GM12878 (cell line): ENCODE measurements at regions not wholly inside any gene's neighbourhood (a gene's known extent, or its start where the extent isn't known, plus 50 kb on each side); places are given as distances from the start of the nearest gene placed in this dataset.

ENCODE experiments used
- ATAC-seq: fragments of 200-7000 bp; cut with Tn5 transposase; 3 replicates; pipeline ENCODE4 v1.9.1; 2020; ENCODE audit warnings: mild to moderate bottlenecking, moderate library complexity
- BruUV-seq: library from RNA; stranded (reverse); fragments of 400-500 nt; replicated peaks from 2 replicates; lab custom pipeline; 2021; lab: Mats Ljungman, UMichigan
- CTCF ChIA-PET: fragments of 300-600 bp; sonication (Branson Sonifier 250); formaldehyde crosslinking; extraction: SDS; loops from one replicate; lab custom pipeline; 2021; ENCODE audit warnings: inconsistent platforms; lab: Yijun Ruan, JAX
- POLR2A ChIA-PET: fragments of 350-600 bp; formaldehyde crosslinking; extraction: SDS; loops from one replicate; lab custom pipeline; 2021; ENCODE audit warnings: inconsistent platforms; lab: Charles Lee
- RAD21 ChIA-PET: fragments of 300-600 bp; sonication (Branson Sonifier 250); formaldehyde crosslinking; loops from one replicate; lab custom pipeline; 2023; ENCODE audit warnings: antibody characterized with exemption; ENCODE audit not compliant: unreplicated experiment; lab: Charles Lee
- SMC1A ChIA-PET: fragments of 300-600 bp; sonication (Branson Sonifier 250); formaldehyde crosslinking; loops from one replicate; lab custom pipeline; 2023; ENCODE audit not compliant: unreplicated experiment, uncharacterized antibody; lab: Charles Lee
- DNase-seq: peaks from one replicate; pipeline ENCODE4 v3.0.0-alpha.2; 2011; ENCODE audit warnings: low read depth, low spot score
- FAIRE-seq: peaks from 3 replicates; lab custom pipeline; 2011; peaks lifted over from hg19 to GRCh38; lab: Jason Lieb, UNC
- H2AFZ ChIP-seq: 2 replicates; pipeline ENCODE4 v1.6.0; 2011; ENCODE audit warnings: low read depth, low read length, control low read depth; ENCODE audit not compliant: control insufficient read depth
- H3K27ac ChIP-seq: 2 replicates; pipeline ENCODE4 v1.5.1; 2011; ENCODE audit warnings: control low read depth; ENCODE audit not compliant: control insufficient read depth, insufficient read depth
- H3K27me3 ChIP-seq, 2 experiments: replicated peaks in 1 of 2; 2 replicates each; pipeline versions ENCODE4 v1.6.0 to v1.6.1; 2011; ENCODE audit warnings: low read length in 1 of 2; ENCODE audit not compliant: control insufficient read depth in 2 of 2, insufficient read depth in 2 of 2
- H3K36me3 ChIP-seq, 2 experiments: 2 replicates each; pipeline ENCODE4 v1.5.1; 2011; ENCODE audit warnings: low read length in 1 of 2; ENCODE audit not compliant: control insufficient read depth in 2 of 2, insufficient read depth in 2 of 2
- H3K4me1 ChIP-seq: 2 replicates; pipeline ENCODE4 v1.6.1; 2011; ENCODE audit warnings: mild to moderate bottlenecking, low read length, moderate library complexity, mixed read lengths; ENCODE audit not compliant: control insufficient read depth, insufficient read depth
- H3K4me2 ChIP-seq: 2 replicates; pipeline ENCODE4 v1.6.0; 2011; ENCODE audit warnings: control low read depth; ENCODE audit not compliant: control insufficient read depth, insufficient read depth
- H3K4me3 ChIP-seq: fragments of 200-600 bp; sonication (generic); 2 replicates; pipeline ENCODE4 v1.5.1; 2016
- H3K79me2 ChIP-seq: 2 replicates; pipeline ENCODE4 v1.6.0; 2011; ENCODE audit warnings: low read length; ENCODE audit not compliant: control insufficient read depth, insufficient read depth
- H3K9ac ChIP-seq: 2 replicates; pipeline ENCODE4 v1.8.0; 2011; ENCODE audit warnings: low read length, control low read depth, mixed read lengths; ENCODE audit not compliant: control insufficient read depth, insufficient read depth
- H3K9me3 ChIP-seq: replicated peaks from 3 replicates; pipeline ENCODE4 v1.5.1; 2011; ENCODE audit warnings: mild to moderate bottlenecking, low read length; ENCODE audit not compliant: control insufficient read depth, insufficient read depth
- H4K20me1 ChIP-seq: 2 replicates; pipeline ENCODE4 v1.6.0; 2011; ENCODE audit not compliant: control insufficient read depth, insufficient read depth
- MLLT1 ChIP-seq: fragments of 450-650 bp; IDR thresholded peaks from 2 replicates; pipeline ENCODE4 v1.6.1; 2016; ENCODE audit warnings: mild to moderate bottlenecking
- RAD21 ChIP-seq: IDR thresholded peaks from 2 replicates; pipeline ENCODE4 v1.6.1; 2011; ENCODE audit warnings: mild to moderate bottlenecking, low read depth, low read length, moderate library complexity; ENCODE audit not compliant: insufficient read depth
- SP1 ChIP-seq: IDR thresholded peaks from one replicate; pipeline ENCODE4 v1.6.1; 2011; ENCODE audit warnings: low read depth, low read length
- SREBF2 ChIP-seq: IDR thresholded peaks from 2 replicates; pipeline ENCODE4 v1.6.1; 2012; ENCODE audit warnings: mild to moderate bottlenecking, low read length
- WGBS: methylation state at CpG from one replicate; pipeline ENCODE4 v1.1.6; 2016; ENCODE audit warnings: low lambda C conversion rate; ENCODE audit not compliant: insufficient replicate concordance, insufficient coverage; ENCODE audit errors: missing lambda C conversion rate; 5-methylcytosine and 5-hydroxymethylcytosine counted together
- in situ Hi-C: fragments of 300-500 bp; cut with MboI; formaldehyde crosslinking; loops from 9 replicates; pipeline ENCODE4 v1.14.3; 2018; ENCODE audit warnings: mixed read lengths
- intact Hi-C: fragments of 100-400 bp; cut with micrococcal nuclease; formaldehyde crosslinking; loops from one replicate; pipeline ENCODE4 v1.14.2; 2022; ENCODE audit not compliant: unreplicated experiment

DNA sequence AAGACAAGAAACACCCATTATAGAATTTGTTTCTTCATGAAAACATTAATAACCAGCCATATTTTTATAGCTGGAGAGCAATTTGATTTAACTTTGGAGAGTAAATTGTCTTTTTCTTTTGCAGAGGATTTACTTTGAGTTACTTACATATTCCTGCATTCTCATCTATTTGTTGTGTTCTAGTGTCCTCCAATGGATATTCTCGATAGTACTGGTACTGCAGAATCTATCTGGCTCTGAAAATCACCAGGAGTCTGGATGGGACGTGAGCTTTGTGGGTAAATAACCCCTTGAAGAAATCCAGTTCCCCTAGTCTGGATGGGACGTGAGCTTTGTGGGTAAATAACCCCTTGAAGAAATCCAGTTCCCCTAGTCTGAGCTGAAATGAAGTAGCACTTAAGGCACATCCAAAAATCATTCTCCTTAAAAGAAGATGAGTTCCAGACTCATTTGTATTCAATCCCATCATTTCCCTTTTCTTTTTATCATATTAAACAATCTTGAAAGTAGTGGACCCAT lies 294.1 kb upstream of the UBE2E2 start:
- no peak for DNase-seq
- CTCF ChIA-PET, result no interaction called here
- no peaks in the 10 kb centered on the region for H4K20me1 ChIP-seq
- no peaks in the 10 kb centered on the region for H3K4me1 ChIP-seq
- H3K27me3 ChIP-seq, result no peaks in the 10 kb centered on the region
- no peak overlapping the region for H3K4me3 ChIP-seq
- intact Hi-C loops (no loop called here), in situ Hi-C loops (no loop called here)
- no peak overlapping the region for H2AFZ ChIP-seq
- no TSS peak for BruUV-seq
- no peaks in the 10 kb centered on the region for H3K9me3 ChIP-seq
- H3K9ac ChIP-seq, result no peak overlapping the region
- H3K36me3 ChIP-seq, result no peaks in the 10 kb centered on the region
- H3K27ac ChIP-seq, result no peak overlapping the region
- H3K79me2 ChIP-seq, result no peaks in the 10 kb centered on the region
- SMC1A ChIA-PET, result no interaction called here
- POLR2A ChIA-PET, result no interaction called here
- no peak overlapping the region for H3K4me2 ChIP-seq
- no peak for TF ChIP-seq MLLT1
- TF ChIP-seq RAD21, result 0 out of 2 replicates have a peak, but pooled peaks have one; percentile 5
- no peak for FAIRE-seq
- WGBS, result 8% methylated on average over 3 of the region's 3 CpGs
- no peak for ATAC-seq
- RAD21 ChIA-PET, result no interaction called here

- ChIA-PET SMC1A (no interaction called here), POLR2A (no interaction called here), CTCF (interaction anchor here (0.6 kb wide), 1 partner anchor 512 kb away, joined by 3 read pairs; no protein-coding TSS in a partner anchor), RAD21 (interaction anchor here (1.3 kb wide), 1 partner anchor 44 kb away, joined by 4 read pairs; no protein-coding TSS in a partner anchor)
- TF ChIP-seq SREBF2, result no peak
- TF ChIP-seq SP1, result no peak
- no peak overlapping the region for H2AFZ ChIP-seq
- 0% methylated on average over 2 of the region's 2 CpGs for WGBS
- no TSS peak for BruUV-seq
- no peak overlapping the region for H3K4me3 ChIP-seq
- no peak overlapping the region for H3K27ac ChIP-seq
- no peaks in the 10 kb centered on the region for H3K27me3 ChIP-seq
- FAIRE-seq, result no peak
- H3K4me1 ChIP-seq, result no peaks in the 10 kb centered on the region
- no peak for ATAC-seq
- intact Hi-C loops, result no loop called here
- no peak overlapping the region for H3K4me2 ChIP-seq
- H4K20me1 ChIP-seq, result no peaks in the 10 kb centered on the region
- no peaks in the 10 kb centered on the region for H3K9me3 ChIP-seq
- no peak overlapping the region for H3K9ac ChIP-seq
- no peaks in the 10 kb centered on the region for H3K36me3 ChIP-seq
- in situ Hi-C loops, result no loop called here
- H3K79me2 ChIP-seq, result no peaks in the 10 kb centered on the region
- DNase-seq, result no peak
These were observed 286.2 kb upstream of the UBE2E2 start for GRCh38 chr3:22916933-22917332.
